ENCODE measurements at regions not wholly inside any gene's neighbourhood (a gene's known extent, or its start where the extent isn't known, plus 50 kb on each side); places are given as distances from the start of the nearest gene placed in this dataset.

GRCh38 chr6:109304284-109305015 lies 77.8 kb downstream of the CD164 start (continued):
- TF ChIP-seq BCLAF1 (IDR thresholded peaks at IDR 0.05; ENCODE audit: borderline replicate concordance in 1 of 2, control insufficient read depth in 1 of 2, low read depth in 2 of 2, low read length in 1 of 2) (no peak), SREBF2 (CRISPR knock-in tag; IDR thresholded peaks at IDR 0.05) (no peak), HNRNPK (IDR thresholded peaks at IDR 0.05; ENCODE audit: low read depth, low read length, poor library complexity, severe bottlenecking) (no peak), ZNF280A (IDR thresholded peaks at IDR 0.05; ENCODE audit: low read depth, partially characterized antibody) (no peak), DDX20 (tag; IDR thresholded peaks at IDR 0.05; ENCODE audit: low read depth) (peak; percentile 43; the same call in 1 of the 2 replicates), ZNF785 (CRISPR knock-in tag; IDR thresholded peaks at IDR 0.05) (no peak), HDAC6 (IDR thresholded peaks at IDR 0.05; ENCODE audit: low read depth, low read length) (no peak), ATF3 (IDR thresholded peaks at IDR 0.05) (0 out of 2 replicates have a peak, but pooled peaks have one; percentile 61), ATF3 (CRISPR knock-in tag; conservative IDR thresholded peaks at IDR 0.05) (peak; percentile 71), RNF2 (IDR thresholded peaks at IDR 0.05) (peak; percentile 100), SREBF1 (IDR thresholded peaks at IDR 0.05; ENCODE audit: borderline replicate concordance, low read depth, low read length) (no peak; the same call in 1 of the 2 replicates), NR2C2 (CRISPR knock-in tag; IDR thresholded peaks at IDR 0.05) (peak; percentile 77; the same call in 1 of the 2 replicates), NR2C2 (tag; IDR thresholded peaks at IDR 0.05) (peak; percentile 87)
- TF ChIP-seq, protein P1, sequence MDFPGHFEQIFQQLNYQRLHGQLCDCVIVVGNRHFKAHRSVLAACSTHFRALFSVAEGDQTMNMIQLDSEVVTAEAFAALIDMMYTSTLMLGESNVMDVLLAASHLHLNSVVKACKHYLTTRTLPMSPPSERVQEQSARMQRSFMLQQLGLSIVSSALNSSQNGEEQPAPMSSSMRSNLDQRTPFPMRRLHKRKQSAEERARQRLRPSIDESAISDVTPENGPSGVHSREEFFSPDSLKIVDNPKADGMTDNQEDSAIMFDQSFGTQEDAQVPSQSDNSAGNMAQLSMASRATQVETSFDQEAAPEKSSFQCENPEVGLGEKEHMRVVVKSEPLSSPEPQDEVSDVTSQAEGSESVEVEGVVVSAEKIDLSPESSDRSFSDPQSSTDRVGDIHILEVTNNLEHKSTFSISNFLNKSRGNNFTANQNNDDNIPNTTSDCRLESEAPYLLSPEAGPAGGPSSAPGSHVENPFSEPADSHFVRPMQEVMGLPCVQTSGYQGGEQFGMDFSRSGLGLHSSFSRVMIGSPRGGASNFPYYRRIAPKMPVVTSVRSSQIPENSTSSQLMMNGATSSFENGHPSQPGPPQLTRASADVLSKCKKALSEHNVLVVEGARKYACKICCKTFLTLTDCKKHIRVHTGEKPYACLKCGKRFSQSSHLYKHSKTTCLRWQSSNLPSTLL (IDR thresholded peaks at IDR 0.05), result no peak
- TF ChIP-seq, protein P2, sequence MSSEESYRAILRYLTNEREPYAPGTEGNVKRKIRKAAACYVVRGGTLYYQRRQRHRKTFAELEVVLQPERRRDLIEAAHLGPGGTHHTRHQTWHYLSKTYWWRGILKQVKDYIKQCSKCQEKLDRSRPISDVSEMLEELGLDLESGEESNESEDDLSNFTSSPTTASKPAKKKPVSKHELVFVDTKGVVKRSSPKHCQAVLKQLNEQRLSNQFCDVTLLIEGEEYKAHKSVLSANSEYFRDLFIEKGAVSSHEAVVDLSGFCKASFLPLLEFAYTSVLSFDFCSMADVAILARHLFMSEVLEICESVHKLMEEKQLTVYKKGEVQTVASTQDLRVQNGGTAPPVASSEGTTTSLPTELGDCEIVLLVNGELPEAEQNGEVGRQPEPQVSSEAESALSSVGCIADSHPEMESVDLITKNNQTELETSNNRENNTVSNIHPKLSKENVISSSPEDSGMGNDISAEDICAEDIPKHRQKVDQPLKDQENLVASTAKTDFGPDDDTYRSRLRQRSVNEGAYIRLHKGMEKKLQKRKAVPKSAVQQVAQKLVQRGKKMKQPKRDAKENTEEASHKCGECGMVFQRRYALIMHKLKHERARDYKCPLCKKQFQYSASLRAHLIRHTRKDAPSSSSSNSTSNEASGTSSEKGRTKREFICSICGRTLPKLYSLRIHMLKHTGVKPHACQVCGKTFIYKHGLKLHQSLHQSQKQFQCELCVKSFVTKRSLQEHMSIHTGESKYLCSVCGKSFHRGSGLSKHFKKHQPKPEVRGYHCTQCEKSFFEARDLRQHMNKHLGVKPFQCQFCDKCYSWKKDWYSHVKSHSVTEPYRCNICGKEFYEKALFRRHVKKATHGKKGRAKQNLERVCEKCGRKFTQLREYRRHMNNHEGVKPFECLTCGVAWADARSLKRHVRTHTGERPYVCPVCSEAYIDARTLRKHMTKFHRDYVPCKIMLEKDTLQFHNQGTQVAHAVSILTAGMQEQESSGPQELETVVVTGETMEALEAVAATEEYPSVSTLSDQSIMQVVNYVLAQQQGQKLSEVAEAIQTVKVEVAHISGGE (CRISPR knock-in tag; IDR thresholded peaks at IDR 0.05), result no peak

Measured in K562 (cell line).